ENCODE measurements at regions not wholly inside any gene's neighbourhood (a gene's known extent, or its start where the extent isn't known, plus 50 kb on each side); places are given as distances from the start of the nearest gene placed in this dataset.

GRCh38 chr12:118748478-118749380 is 232.6 kb upstream of the SRRM4 start:
- peaks cover 15% of the 10 kb centered on the region for H3K4me1 Mint-ChIP-seq
- Histone ChIP-seq H3K36me3 (ENCODE audit: insufficient read depth) (no peaks in the 10 kb centered on the region), H3K4me2 (no peak overlapping the region), H4K20me1 (replicated peaks; ENCODE audit: insufficient read depth) (no peaks in the 10 kb centered on the region), H3K27ac (ENCODE audit: low read depth) (no peak overlapping the region), H2AFZ (no peak overlapping the region), H3K27me3 (ENCODE audit: insufficient read depth) (no peaks in the 10 kb centered on the region), H3K79me2 (replicated peaks; ENCODE audit: insufficient read depth) (no peaks in the 10 kb centered on the region), H3K9me2 (ENCODE audit: insufficient read depth) (peaks cover 13% of the 10 kb centered on the region; the same call in 1 of the 2 replicates), H3K4me3 (no peak overlapping the region), H3K4me1 (ENCODE audit: insufficient read depth) (peaks cover 13% of the 10 kb centered on the region; the same call in 1 of the 2 replicates), H3F3A (replicated peaks; ENCODE audit: low read depth) (no peaks in the 10 kb centered on the region)
- H3K27me3 Mint-ChIP-seq (ENCODE audit: insufficient read depth, low read depth, poor library complexity), result peaks cover 6% of the 10 kb centered on the region
- no peak overlapping the region for H3K27ac Mint-ChIP-seq
- H3K4me3 Mint-ChIP-seq, result no peak overlapping the region
- TF ChIP-seq ZNF462 (CRISPR knock-in tag; IDR thresholded peaks at IDR 0.05) (no peak), JUNB (IDR thresholded peaks at IDR 0.05; ENCODE audit: unreplicated experiment) (no peak), STAT1 (IDR thresholded peaks at IDR 0.05; ENCODE audit: unreplicated experiment) (no peak), ZNF331 (CRISPR knock-in tag; IDR thresholded peaks at IDR 0.05; ENCODE audit: low read depth) (no peak), EZH2 (IDR thresholded peaks at IDR 0.05; ENCODE audit: low read depth, unreplicated experiment) (no peak), EZH2phosphoT487 (IDR thresholded peaks at IDR 0.05; ENCODE audit: unreplicated experiment) (no peak), NANOG (IDR thresholded peaks at IDR 0.05; ENCODE audit: borderline replicate concordance) (no peak), CTCF (conservative IDR thresholded peaks at IDR 0.05; ENCODE audit: low read depth in 2 of 2) (no peak), ZNF114 (CRISPR knock-in tag; IDR thresholded peaks at IDR 0.05) (no peak), ETS1 (IDR thresholded peaks at IDR 0.05) (no peak), POLR2AphosphoS5 (IDR thresholded peaks at IDR 0.05; ENCODE audit: low read depth) (no peak), CREB1 (CRISPR knock-in tag; IDR thresholded peaks at IDR 0.05; ENCODE audit: low read depth) (no peak), REST (IDR thresholded peaks at IDR 0.05; ENCODE audit: unreplicated experiment) (no peak)
- H3K36me3 Mint-ChIP-seq (ENCODE audit: low read depth), result no peaks in the 10 kb centered on the region
- DNase-seq (ENCODE audit: low spot score) (no peak), ATAC-seq (no peak)
- peaks cover 13% of the 10 kb centered on the region; the same call in 2 of the 3 replicates for H3K9me3 Mint-ChIP-seq

Data from GM23338 (cell line).